GM12873 (cell line): ENCODE measurements at regions not wholly inside any gene's neighbourhood (a gene's known extent, or its start where the extent isn't known, plus 50 kb on each side); places are given as distances from the start of the nearest gene placed in this dataset.

Source experiments
- CTCF ChIP-seq: IDR thresholded peaks from 2 replicates; pipeline ENCODE4 v1.5.1; 2012; ENCODE audit warnings: low read depth, mild to moderate bottlenecking, moderate library complexity, low read length, control low read depth; ENCODE audit not compliant: insufficient read depth; ENCODE audit errors: missing control alignments

GRCh38 chr1:189550498-189550897, 927.2 kb downstream of the BRINP3 start:
- no peak for TF ChIP-seq CTCF

GRCh38 chr1:189563784-189564183, 913.9 kb downstream of the BRINP3 start:
- TF ChIP-seq CTCF, result no peak

- TF ChIP-seq CTCF, result no peak
These were observed 909.8 kb downstream of the BRINP3 start for GRCh38 chr1:189567890-189568289.

GRCh38 chr1:189596197-189596596, 881.5 kb downstream of the BRINP3 start:
- TF ChIP-seq CTCF, result no peak

GRCh38 chr1:189597083-189597482, 880.6 kb downstream of the BRINP3 start:
- no peak for TF ChIP-seq CTCF

GRCh38 chr1:189605226-189605625, 872.4 kb downstream of the BRINP3 start:
- TF ChIP-seq CTCF, result no peak

GRCh38 chr1:189606047-189606446, 871.6 kb downstream of the BRINP3 start:
- TF ChIP-seq CTCF, result no peak
